Fibroblast of mammary gland (primary cell): ENCODE measurements at regions not wholly inside any gene's neighbourhood (a gene's known extent, or its start where the extent isn't known, plus 50 kb on each side); places are given as distances from the start of the nearest gene placed in this dataset.
"Not testable (repeated sequence)": the region's sequence is repeated elsewhere in the genome, so short reads cannot be mapped to it uniquely, and the experiment has no call there.

ENCODE experiments used
- DNase-seq: peaks from one replicate; pipeline ENCODE4 v3.0.0-alpha.2; 2010; ENCODE audit warnings: low read depth
- H3K4me3 ChIP-seq: 2 replicates; pipeline ENCODE4 v1.5.1; 2011; ENCODE audit warnings: low read depth, mild to moderate bottlenecking, low read length, moderate library complexity; ENCODE audit not compliant: control insufficient read depth
- CTCF ChIP-seq: conservative IDR thresholded peaks from 2 replicates; pipeline ENCODE4 v1.5.1; 2011; ENCODE audit warnings: low read depth, low read length, inconsistent platforms; ENCODE audit not compliant: control insufficient read depth, insufficient read depth

- H3K4me3 ChIP-seq: no peak overlapping the region
- DNase-seq: no peak
- TF ChIP-seq CTCF: no peak
Measured at GRCh38 chr2:145749556-145749955, 1229.6 kb upstream of the ZEB2 start.

GRCh38 chr2:145748927-145749326 lies 1229.0 kb upstream of the ZEB2 start:
- H3K4me3 ChIP-seq: no peak overlapping the region
- no peak for TF ChIP-seq CTCF
- DNase-seq: no peak

- H3K4me3 ChIP-seq: no peak overlapping the region
- no peak for DNase-seq
- no peak for TF ChIP-seq CTCF
Measured at GRCh38 chr2:145747715-145748114, 1227.8 kb upstream of the ZEB2 start.

GRCh38 chr2:145745387-145745721 lies 1225.4 kb upstream of the ZEB2 start:
- DNase-seq, H3K4me3 ChIP-seq: not testable (repeated sequence)

- no peak for TF ChIP-seq CTCF
- H3K4me3 ChIP-seq: no peak overlapping the region
- DNase-seq: peak; percentile 95
Measured at GRCh38 chr2:145744541-145745386, 1224.8 kb upstream of the ZEB2 start.

GRCh38 chr2:145743011-145743410 lies 1223.1 kb upstream of the ZEB2 start:
- no peak overlapping the region for H3K4me3 ChIP-seq
- DNase-seq: no peak
- no peak for TF ChIP-seq CTCF

GRCh38 chr2:145741636-145742035 lies 1221.7 kb upstream of the ZEB2 start:
- no peak for TF ChIP-seq CTCF
- no peak overlapping the region for H3K4me3 ChIP-seq
- no peak for DNase-seq
